ENCODE measurements at regions not wholly inside any gene's neighbourhood (a gene's known extent, or its start where the extent isn't known, plus 50 kb on each side); places are given as distances from the start of the nearest gene placed in this dataset.
"Not testable (repeated sequence)": the region's sequence is repeated elsewhere in the genome, so short reads cannot be mapped to it uniquely, and the experiment has no call there.

GRCh38 chr4:27100713-27101112, 240.1 kb downstream of the STIM2 start:
- Mint-ChIP-seq H3K9me3 (no peaks in the 10 kb centered on the region), H3K27ac (no peak overlapping the region), H3K4me3 (no peak overlapping the region), H3K27me3 (peaks cover 11% of the 10 kb centered on the region), H3K4me1 (ENCODE audit: low read depth) (no peaks in the 10 kb centered on the region), H3K36me3 (ENCODE audit: low read depth) (no peaks in the 10 kb centered on the region)
- DNase-seq: no peak

- Mint-ChIP-seq H3K27ac (no peak overlapping the region), H3K4me3 (no peak overlapping the region), H3K9me3 (no peaks in the 10 kb centered on the region), H3K4me1 (ENCODE audit: low read depth) (no peaks in the 10 kb centered on the region), H3K36me3 (ENCODE audit: low read depth) (no peaks in the 10 kb centered on the region), H3K27me3 (peaks cover 11% of the 10 kb centered on the region)
- no peak for DNase-seq
Measured at GRCh38 chr4:27101126-27101525, 240.5 kb downstream of the STIM2 start.

- no peak overlapping the region for H3K27ac Mint-ChIP-seq
- H3K4me1 Mint-ChIP-seq (ENCODE audit: low read depth): no peaks in the 10 kb centered on the region
- H3K9me3 Mint-ChIP-seq: no peaks in the 10 kb centered on the region
- H3K36me3 Mint-ChIP-seq (ENCODE audit: low read depth): no peaks in the 10 kb centered on the region
- H3K4me3 Mint-ChIP-seq: no peak overlapping the region
- DNase-seq: no peak
- H3K27me3 Mint-ChIP-seq: peaks cover 11% of the 10 kb centered on the region
Measured at GRCh38 chr4:27101561-27101960, 240.9 kb downstream of the STIM2 start.

GRCh38 chr4:27111627-27112026, 251.0 kb downstream of the STIM2 start:
- H3K4me1 Mint-ChIP-seq (ENCODE audit: low read depth): no peaks in the 10 kb centered on the region
- H3K36me3 Mint-ChIP-seq (ENCODE audit: low read depth): no peaks in the 10 kb centered on the region
- H3K4me3 Mint-ChIP-seq: no peak overlapping the region
- H3K27ac Mint-ChIP-seq: no peak overlapping the region
- H3K9me3 Mint-ChIP-seq: no peaks in the 10 kb centered on the region
- H3K27me3 Mint-ChIP-seq: no peaks in the 10 kb centered on the region
- no peak for DNase-seq

GRCh38 chr4:27112587-27112986, 251.9 kb downstream of the STIM2 start:
- no peak overlapping the region for H3K4me3 Mint-ChIP-seq
- no peaks in the 10 kb centered on the region for H3K27me3 Mint-ChIP-seq
- DNase-seq: no peak
- H3K9me3 Mint-ChIP-seq: no peaks in the 10 kb centered on the region
- no peaks in the 10 kb centered on the region for H3K36me3 Mint-ChIP-seq (ENCODE audit: low read depth)
- no peaks in the 10 kb centered on the region for H3K4me1 Mint-ChIP-seq (ENCODE audit: low read depth)
- H3K27ac Mint-ChIP-seq: no peak overlapping the region

- Mint-ChIP-seq H3K9me3 (no peaks in the 10 kb centered on the region), H3K4me1 (ENCODE audit: low read depth) (no peaks in the 10 kb centered on the region), H3K27me3 (no peaks in the 10 kb centered on the region), H3K36me3 (ENCODE audit: low read depth) (no peaks in the 10 kb centered on the region), H3K4me3 (no peak overlapping the region), H3K27ac (no peak overlapping the region)
- no peak for DNase-seq
Measured at GRCh38 chr4:27115221-27115620, 254.6 kb downstream of the STIM2 start.

- no peak overlapping the region for H3K27ac Mint-ChIP-seq
- no peaks in the 10 kb centered on the region for H3K36me3 Mint-ChIP-seq (ENCODE audit: low read depth)
- no peaks in the 10 kb centered on the region for H3K9me3 Mint-ChIP-seq
- H3K4me1 Mint-ChIP-seq (ENCODE audit: low read depth): no peaks in the 10 kb centered on the region
- DNase-seq: no peak
- no peak overlapping the region for H3K4me3 Mint-ChIP-seq
- H3K27me3 Mint-ChIP-seq: no peaks in the 10 kb centered on the region
Measured at GRCh38 chr4:27117453-27117852, 256.8 kb downstream of the STIM2 start.

GRCh38 chr4:27119239-27119638, 258.6 kb downstream of the STIM2 start:
- no peaks in the 10 kb centered on the region for H3K27me3 Mint-ChIP-seq
- H3K36me3 Mint-ChIP-seq (ENCODE audit: low read depth): no peaks in the 10 kb centered on the region
- no peak overlapping the region for H3K27ac Mint-ChIP-seq
- H3K4me3 Mint-ChIP-seq: no peak overlapping the region
- H3K4me1 Mint-ChIP-seq (ENCODE audit: low read depth): no peaks in the 10 kb centered on the region
- H3K9me3 Mint-ChIP-seq: no peaks in the 10 kb centered on the region
- DNase-seq: no peak

GRCh38 chr4:27121830-27122229, 261.2 kb downstream of the STIM2 start:
- H3K36me3 Mint-ChIP-seq (ENCODE audit: low read depth): no peaks in the 10 kb centered on the region
- no peak overlapping the region for H3K27ac Mint-ChIP-seq
- no peaks in the 10 kb centered on the region for H3K27me3 Mint-ChIP-seq
- no peak for DNase-seq
- no peak overlapping the region for H3K4me3 Mint-ChIP-seq
- no peaks in the 10 kb centered on the region for H3K4me1 Mint-ChIP-seq (ENCODE audit: low read depth)
- H3K9me3 Mint-ChIP-seq: no peaks in the 10 kb centered on the region

GRCh38 chr4:27123123-27123768, 262.6 kb downstream of the STIM2 start:
- H3K27me3 Mint-ChIP-seq: no peaks in the 10 kb centered on the region
- no peak overlapping the region for H3K4me3 Mint-ChIP-seq
- no peak for DNase-seq
- no peaks in the 10 kb centered on the region for H3K9me3 Mint-ChIP-seq
- H3K36me3 Mint-ChIP-seq (ENCODE audit: low read depth): no peaks in the 10 kb centered on the region
- no peak overlapping the region for H3K27ac Mint-ChIP-seq
- no peaks in the 10 kb centered on the region for H3K4me1 Mint-ChIP-seq (ENCODE audit: low read depth)

GRCh38 chr4:27123769-27124124, 263.1 kb downstream of the STIM2 start:
- Mint-ChIP-seq H3K4me3 (no peak overlapping the region), H3K27ac (no peak overlapping the region), H3K9me3 (no peaks in the 10 kb centered on the region), H3K4me1 (ENCODE audit: low read depth) (no peaks in the 10 kb centered on the region), H3K27me3 (peaks cover 3% of the 10 kb centered on the region), H3K36me3 (ENCODE audit: low read depth) (no peaks in the 10 kb centered on the region)
- DNase-seq: no peak

GRCh38 chr4:27126895-27127294, 266.3 kb downstream of the STIM2 start:
- not testable (repeated sequence) for H3K36me3 Mint-ChIP-seq (ENCODE audit: low read depth); H3K27ac Mint-ChIP-seq; H3K4me1 Mint-ChIP-seq (ENCODE audit: low read depth); H3K9me3 Mint-ChIP-seq; DNase-seq; H3K4me3 Mint-ChIP-seq
- H3K27me3 Mint-ChIP-seq: peaks cover 15% of the 10 kb centered on the region

GRCh38 chr4:27128443-27128842, 267.8 kb downstream of the STIM2 start:
- H3K9me3 Mint-ChIP-seq: peaks cover 4% of the 10 kb centered on the region
- no peak overlapping the region for H3K4me3 Mint-ChIP-seq
- H3K27ac Mint-ChIP-seq: no peak overlapping the region
- no peaks in the 10 kb centered on the region for H3K4me1 Mint-ChIP-seq (ENCODE audit: low read depth)
- DNase-seq: no peak
- H3K36me3 Mint-ChIP-seq (ENCODE audit: low read depth): no peaks in the 10 kb centered on the region
- H3K27me3 Mint-ChIP-seq: peaks cover 15% of the 10 kb centered on the region

GRCh38 chr4:27129871-27130366, 269.3 kb downstream of the STIM2 start:
- Mint-ChIP-seq H3K9me3 (peaks cover 11% of the 10 kb centered on the region), H3K4me3 (no peak overlapping the region), H3K27ac (no peak overlapping the region), H3K27me3 (peaks cover 15% of the 10 kb centered on the region), H3K36me3 (ENCODE audit: low read depth) (no peaks in the 10 kb centered on the region), H3K4me1 (ENCODE audit: low read depth) (no peaks in the 10 kb centered on the region)
- no peak for DNase-seq

- DNase-seq: no peak
- Mint-ChIP-seq H3K27ac (no peak overlapping the region), H3K4me1 (ENCODE audit: low read depth) (no peaks in the 10 kb centered on the region), H3K4me3 (no peak overlapping the region), H3K27me3 (peaks cover 15% of the 10 kb centered on the region), H3K9me3 (peaks cover 11% of the 10 kb centered on the region), H3K36me3 (ENCODE audit: low read depth) (no peaks in the 10 kb centered on the region)
Measured at GRCh38 chr4:27132497-27132896, 271.9 kb downstream of the STIM2 start.

- H3K4me1 Mint-ChIP-seq (ENCODE audit: low read depth): no peaks in the 10 kb centered on the region
- H3K36me3 Mint-ChIP-seq (ENCODE audit: low read depth): no peaks in the 10 kb centered on the region
- H3K27ac Mint-ChIP-seq: no peak overlapping the region
- no peaks in the 10 kb centered on the region for H3K27me3 Mint-ChIP-seq
- H3K9me3 Mint-ChIP-seq: peaks cover 3% of the 10 kb centered on the region
- no peak overlapping the region for H3K4me3 Mint-ChIP-seq
- DNase-seq: no peak
Measured at GRCh38 chr4:27140486-27140885, 279.8 kb downstream of the STIM2 start.
